Jurkat, Clone E6-1 (cell line): ENCODE measurements at regions not wholly inside any gene's neighbourhood (a gene's known extent, or its start where the extent isn't known, plus 50 kb on each side); places are given as distances from the start of the nearest gene placed in this dataset.
"Not testable (repeated sequence)": the region's sequence is repeated elsewhere in the genome, so short reads cannot be mapped to it uniquely, and the experiment has no call there.

ENCODE experiments used
- DNase-seq: peaks from one replicate; pipeline ENCODE4 v3.0.0-alpha.2; 2011; ENCODE audit warnings: low read depth, low spot score
- H3K4me3 ChIP-seq: 2 replicates; pipeline ENCODE4 v1.5.1; 2011; ENCODE audit warnings: mild to moderate bottlenecking, low read length, control low read depth, moderate library complexity

DNA sequence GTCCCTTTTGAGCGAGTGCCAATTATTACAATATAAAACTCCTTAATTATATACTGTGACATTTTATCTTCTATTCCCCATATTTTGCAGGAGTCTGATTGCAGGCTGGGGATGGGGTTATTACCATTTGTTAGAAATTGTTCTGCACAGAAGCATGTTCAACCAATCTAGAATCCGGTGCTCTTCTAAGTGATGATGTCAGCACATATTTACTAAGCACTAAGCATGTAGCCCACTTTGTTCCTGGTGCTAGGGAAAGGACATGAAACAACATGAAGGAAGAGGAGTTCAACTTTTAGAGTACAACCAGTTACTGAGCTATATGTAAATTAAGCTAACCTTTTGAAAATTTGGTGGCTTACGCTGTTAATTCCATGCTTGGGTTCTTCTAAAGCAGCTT lies 52.8 kb upstream of the IL1RAPL2 start:
- DNase-seq = no peak
- no peak overlapping the region for H3K4me3 ChIP-seq

DNA sequence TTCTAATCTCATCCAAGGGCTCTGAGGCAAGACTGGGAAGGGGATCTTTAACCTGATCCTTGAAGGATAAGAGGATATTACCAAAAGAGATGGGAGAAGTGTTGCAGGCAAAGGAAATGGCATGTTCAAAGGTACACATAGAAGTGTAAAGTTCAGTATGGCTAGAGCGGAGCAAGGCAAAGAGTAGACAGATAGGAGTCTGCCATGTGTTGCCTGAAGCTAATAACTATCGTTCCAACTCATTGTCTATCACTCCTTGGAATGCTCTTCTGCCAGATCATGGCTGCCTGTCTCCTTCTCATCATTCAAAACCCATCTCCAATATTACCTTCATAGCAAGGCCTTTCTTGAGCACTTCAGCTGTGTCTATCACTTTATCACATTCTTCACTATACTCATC lies 55.2 kb upstream of the IL1RAPL2 start:
- H3K4me3 ChIP-seq = no peak overlapping the region
- no peak for DNase-seq

DNA sequence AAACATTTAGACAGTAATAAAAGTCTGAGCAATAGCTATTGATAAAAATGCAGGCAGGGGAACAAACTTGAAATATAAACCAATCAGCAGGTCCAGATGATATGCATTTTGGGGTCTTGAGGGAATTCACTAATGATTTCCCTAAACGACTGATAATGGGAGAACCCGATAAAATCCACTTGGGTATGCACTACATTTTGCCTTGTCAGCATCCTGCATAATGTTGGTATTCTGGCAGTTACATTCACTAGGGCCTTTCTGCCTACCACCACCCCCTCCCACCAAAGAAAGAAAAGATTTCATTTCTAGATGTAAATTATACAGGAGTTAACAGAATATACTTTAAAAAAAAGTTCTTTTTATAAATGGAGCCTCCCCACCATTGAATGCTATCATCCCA lies 63.5 kb upstream of the IL1RAPL2 start:
- no peak overlapping the region for H3K4me3 ChIP-seq

DNA sequence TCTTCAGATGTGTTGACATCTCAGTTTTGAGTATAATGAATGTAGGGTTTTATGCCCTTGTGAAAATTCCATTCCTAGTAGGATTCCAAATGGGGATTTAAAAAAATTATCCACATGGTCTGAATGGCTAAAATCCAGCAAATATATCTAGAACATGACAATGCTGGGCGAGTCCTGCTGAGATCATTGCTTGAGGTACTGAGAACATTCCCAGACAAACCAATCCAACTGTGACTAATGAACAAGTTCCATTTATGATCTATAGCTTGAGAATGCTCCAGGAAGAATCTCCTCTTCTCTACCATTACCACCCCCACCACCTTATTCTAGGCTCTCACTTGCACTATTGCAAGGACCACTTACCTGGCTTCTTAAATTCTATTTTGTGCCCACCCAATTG lies 77.2 kb upstream of the IL1RAPL2 start:
- no peak for DNase-seq
- H3K4me3 ChIP-seq = no peak overlapping the region

More for the DNA sequence above, 63.5 kb upstream of the IL1RAPL2 start:
- no peak for DNase-seq

DNA sequence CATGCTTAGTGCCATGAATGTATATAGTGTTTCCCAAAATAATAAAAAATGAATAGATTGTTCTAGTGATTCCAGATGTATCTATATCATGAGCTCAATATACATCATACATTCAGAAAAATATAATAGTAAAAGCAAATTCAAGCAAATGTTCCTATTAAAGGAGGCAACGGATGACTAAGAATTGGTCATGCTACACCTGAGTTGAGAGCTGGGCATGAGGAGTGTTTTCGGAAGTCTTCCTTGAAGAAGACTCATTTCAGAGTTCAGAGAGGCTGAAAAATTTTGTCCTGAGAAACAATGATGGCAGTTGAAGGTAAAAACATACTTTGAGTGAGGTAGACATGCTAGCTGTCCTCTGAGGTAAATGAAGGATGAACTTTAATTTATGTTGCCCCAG lies 79.3 kb upstream of the IL1RAPL2 start:
- no peak overlapping the region for H3K4me3 ChIP-seq
- DNase-seq = no peak

DNA sequence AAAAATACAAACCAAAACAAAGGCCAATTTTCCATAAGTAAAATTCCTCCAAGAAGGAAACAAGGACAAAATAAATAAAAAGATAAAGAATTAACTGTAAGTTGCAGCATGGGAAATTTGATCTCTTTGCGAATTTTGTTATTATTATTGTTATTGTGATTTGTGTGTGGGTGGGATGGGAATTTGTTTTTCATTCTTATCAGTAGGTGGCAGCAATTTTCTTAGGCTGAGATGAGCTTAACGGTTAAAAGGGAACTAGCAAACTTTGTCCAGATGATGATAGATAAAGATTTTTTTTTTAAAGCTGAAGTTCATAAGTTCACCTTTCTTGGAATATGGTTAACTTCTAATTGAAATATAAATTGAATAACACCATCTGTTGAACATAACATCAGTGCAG lies 83.2 kb upstream of the IL1RAPL2 start:
- peak; percentile 0 for DNase-seq

DNA sequence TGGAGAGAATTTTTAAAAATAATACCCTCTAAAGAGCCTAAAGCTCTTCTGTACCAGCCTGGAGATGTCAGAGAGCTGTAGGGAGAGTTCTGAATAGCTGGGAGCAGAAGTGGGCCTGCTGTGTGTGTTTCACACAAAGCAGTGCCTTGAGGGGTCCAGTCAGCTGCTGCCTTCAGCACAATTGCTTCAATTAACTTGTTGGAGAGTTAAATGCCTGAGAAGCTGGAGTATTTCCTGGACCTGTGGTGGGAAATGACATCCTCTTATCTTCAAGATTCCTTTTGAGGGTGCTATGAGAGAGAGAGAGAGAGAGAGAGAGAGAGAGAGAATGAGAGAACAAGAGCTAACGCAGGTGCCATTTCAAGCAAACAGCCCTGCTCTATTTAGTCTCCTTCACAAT lies 96.2 kb upstream of the IL1RAPL2 start:
- DNase-seq = no peak

More for the DNA sequence above, 83.2 kb upstream of the IL1RAPL2 start:
- no peak overlapping the region for H3K4me3 ChIP-seq

DNA sequence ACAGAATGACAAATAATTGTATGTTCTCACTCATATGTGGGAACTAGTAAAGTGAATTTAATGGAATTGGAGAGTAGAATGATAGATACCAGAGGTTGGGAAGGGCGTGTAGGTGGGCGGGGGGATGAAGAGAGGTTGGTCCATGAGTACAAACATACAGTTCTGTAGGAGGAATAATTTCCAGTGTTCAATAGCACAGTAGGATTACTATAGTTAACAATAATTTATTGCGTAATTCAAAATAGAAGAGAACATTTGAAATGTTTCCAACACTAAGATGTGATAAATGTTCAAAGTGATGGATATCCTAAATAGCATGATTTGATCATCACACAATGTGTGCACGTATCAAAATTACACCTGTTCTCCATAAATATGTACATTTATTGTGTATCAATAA lies 106.2 kb upstream of the IL1RAPL2 start:
- H3K4me3 ChIP-seq = no peak overlapping the region
- no peak for DNase-seq

More for the DNA sequence above, 96.2 kb upstream of the IL1RAPL2 start:
- H3K4me3 ChIP-seq = no peak overlapping the region

DNA sequence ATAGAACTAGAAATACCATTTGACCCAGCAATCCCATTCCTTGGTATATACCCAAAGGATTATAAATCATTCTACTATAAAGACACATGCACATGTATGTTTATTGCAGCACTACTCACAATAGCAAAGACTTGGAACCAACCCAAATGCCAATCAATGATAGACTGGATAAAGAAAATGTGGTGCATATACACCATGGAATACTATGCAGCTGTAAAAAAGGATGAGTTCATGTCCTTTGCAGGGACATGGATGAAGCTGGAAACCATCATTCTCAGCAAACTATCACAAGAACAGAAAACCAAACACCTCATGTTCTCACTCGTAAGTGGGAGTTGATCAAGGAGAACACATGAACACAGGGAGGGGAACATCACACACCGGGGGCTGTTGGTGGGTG lies 108.9 kb upstream of the IL1RAPL2 start:
- DNase-seq, H3K4me3 ChIP-seq: not testable (repeated sequence)

DNA sequence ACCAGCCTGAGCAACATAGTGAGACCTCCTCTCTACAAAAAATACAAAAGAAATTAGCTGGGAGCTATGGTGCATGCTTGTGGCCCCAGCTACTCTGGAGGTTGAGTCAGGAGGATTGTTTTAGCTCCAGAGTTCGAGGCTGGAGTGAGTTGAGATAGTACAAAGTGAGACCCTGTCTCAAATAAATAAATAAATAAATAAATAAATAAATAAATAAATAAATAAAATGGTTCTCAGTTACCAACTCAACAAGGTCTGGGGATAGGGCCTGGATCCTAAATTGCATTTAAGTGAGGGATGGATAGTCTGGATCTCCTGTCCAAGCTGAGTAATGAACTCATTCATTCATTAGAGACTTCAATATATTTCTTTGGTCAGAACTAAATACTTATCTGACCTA lies 115.7 kb upstream of the IL1RAPL2 start:
- DNase-seq = no peak
- H3K4me3 ChIP-seq = no peak overlapping the region

DNA sequence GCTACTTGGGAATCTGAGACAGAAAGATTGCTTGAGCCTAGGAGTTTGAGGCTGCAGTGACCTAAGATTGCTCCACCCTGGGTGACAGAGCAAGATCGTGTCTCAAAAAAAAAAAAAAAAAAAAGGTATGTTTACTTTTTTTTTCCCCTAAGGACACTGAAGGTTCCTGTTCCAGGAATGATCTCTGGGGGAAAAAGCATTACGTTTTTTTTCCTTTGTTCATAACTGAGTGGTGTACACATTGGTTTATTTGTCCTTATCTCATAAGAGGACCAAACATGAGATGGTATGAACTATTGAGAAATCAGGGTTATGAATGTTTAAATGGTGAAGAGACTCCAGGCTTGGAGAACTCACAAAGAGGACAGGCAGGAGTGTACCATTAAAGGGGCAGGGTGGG lies 120.4 kb upstream of the IL1RAPL2 start:
- H3K4me3 ChIP-seq = no peak overlapping the region
- DNase-seq = no peak

DNA sequence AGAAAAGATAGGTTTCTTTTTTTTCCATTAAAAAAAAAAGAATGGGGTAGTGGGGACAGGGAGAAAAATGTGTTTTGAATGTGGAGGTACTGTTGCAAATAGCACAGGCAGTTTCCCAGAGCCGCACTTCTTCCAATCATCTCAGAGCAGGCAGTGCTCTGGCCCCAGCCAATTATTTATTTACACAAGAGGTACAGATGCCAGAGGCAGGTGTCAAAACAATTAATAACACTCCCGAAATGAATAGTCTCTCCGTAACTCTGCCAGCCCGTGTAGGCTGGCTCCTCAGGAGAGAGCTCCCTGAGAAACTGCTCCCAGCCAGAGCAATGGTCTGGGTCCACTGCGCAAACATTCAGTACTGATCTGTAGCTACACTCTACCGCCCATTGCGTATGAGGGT lies 130.8 kb upstream of the IL1RAPL2 start:
- no peak overlapping the region for H3K4me3 ChIP-seq
- no peak for DNase-seq

DNA sequence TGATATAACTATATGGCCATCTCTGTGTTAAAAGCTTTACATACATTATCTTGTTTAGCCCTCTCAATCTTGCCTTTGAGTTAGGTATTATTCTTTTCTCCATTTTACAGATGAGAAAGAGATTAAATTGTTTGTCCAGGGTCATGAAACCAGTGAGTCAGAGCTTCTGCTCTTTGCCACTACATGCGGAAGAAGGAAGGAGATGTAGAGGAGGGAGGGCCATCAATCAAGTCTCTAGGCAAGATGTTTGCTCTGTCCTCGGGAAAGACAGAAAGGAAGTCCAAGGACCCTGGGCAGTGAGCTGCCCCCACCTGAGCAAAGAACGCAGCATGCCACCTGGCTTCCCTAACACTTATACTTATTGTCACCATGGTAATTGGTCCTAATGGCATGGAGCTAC lies 133.7 kb upstream of the IL1RAPL2 start:
- no peak for DNase-seq
- no peak overlapping the region for H3K4me3 ChIP-seq

DNA sequence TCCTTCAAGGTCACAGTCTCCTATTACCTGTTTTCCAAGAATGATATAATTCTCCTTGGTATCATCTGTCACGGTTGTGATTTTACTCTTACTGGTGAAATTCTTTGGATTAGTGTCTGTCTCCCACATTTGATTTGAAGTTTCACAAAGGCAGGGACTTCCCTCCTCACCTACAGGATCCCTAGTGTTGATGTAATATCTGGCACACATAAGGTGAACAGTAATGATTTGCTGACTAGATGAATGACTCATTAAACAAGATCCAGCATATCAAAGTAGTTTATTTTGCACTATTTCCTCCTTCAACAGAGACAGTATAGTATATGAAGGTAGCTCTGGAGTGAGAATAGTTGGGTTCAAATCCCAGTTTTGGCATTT lies 135.3 kb upstream of the IL1RAPL2 start:
- DNase-seq = no peak
- H3K4me3 ChIP-seq = no peak overlapping the region

DNA sequence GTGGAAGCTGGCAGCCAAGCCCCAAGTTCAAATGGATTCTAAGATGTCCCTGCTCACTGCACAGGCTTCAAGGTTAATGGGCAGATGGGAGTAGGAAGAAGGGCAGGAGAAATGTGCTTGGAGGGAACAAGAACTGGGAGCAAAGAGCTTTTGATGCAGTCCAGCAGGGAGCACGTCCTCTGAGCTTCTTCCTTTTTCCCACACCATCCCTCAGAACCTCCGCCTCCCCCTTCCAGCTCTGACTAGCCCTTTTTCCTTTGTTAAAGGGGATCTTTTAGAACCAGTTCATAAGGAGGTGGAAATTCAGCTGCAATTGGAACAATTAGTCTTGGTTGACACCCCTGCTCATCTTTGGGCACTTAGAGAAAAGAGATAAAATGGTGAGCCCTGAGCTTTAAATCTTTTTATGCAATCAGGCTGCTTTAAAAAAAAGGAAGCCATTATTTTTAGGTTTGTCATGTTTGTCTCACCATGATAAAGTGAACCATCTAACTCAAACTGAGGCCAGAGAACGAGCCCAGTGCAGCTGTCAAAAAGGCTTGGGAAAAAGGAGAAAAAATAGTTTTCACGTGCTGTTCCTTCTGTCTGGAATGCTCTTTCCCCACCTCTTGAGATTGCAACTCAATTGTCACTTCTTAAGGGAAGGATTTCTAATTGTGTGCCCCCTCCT lies 135.8 kb upstream of the IL1RAPL2 start:
- no peak overlapping the region for H3K4me3 ChIP-seq
- no peak for DNase-seq

DNA sequence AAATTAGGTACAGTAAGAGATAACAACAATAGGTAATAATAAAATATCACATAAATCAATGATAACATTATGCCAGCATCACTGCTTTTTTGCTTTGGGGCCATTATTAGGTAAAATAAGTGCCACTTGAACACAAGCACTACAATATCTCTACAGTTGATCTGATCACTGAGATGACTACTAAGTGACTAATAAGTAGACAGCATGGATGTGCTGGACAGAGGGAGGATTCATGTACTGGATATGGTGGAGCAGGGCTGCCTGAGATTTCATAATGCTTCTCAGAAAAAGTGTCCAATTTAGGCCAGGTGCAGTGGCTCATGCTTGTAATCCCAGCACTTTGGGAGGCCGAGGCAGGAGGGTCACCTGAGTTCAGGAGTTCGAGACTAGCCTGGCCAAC lies 137.8 kb upstream of the IL1RAPL2 start:
- no peak for DNase-seq
- H3K4me3 ChIP-seq = no peak overlapping the region

DNA sequence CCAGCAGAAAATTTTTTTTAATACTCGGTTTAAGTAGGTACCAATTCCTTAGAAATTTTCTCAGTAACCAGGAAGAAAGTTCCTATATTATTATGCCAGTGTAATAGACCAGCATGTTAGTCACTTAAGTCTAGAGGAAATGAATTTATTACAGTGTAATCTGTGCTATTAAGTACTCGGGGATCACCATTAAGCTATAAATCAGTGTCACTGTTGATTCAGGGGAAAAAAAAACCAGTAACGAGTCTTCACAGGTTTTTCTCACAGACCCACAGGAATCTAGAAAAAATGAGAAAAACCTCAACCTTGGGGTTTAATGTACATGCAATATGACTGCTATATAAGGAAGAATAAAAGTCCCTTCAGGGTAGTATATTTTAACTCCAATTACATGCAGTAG lies 138.3 kb upstream of the IL1RAPL2 start:
- H3K4me3 ChIP-seq = no peak overlapping the region
- no peak for DNase-seq

DNA sequence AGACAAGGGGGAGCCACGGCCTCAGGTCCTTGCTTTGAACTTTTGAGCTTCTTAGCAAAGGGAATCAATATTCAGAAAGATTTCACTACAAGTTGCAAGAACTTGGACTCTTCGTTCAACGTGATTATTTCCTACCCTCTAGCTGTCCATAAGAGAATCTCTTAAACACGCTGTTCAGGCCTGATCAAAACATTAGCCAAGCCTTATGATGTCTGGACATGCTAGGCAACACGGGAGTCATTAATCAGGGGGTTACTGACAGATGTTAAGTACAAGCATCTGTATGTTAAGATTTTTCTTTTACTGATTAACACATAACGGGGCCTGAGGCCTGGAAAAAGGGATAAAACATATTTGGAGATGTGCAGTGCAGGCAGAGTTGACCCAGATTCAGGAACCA lies 138.9 kb upstream of the IL1RAPL2 start:
- no peak for DNase-seq
- H3K4me3 ChIP-seq = no peak overlapping the region

DNA sequence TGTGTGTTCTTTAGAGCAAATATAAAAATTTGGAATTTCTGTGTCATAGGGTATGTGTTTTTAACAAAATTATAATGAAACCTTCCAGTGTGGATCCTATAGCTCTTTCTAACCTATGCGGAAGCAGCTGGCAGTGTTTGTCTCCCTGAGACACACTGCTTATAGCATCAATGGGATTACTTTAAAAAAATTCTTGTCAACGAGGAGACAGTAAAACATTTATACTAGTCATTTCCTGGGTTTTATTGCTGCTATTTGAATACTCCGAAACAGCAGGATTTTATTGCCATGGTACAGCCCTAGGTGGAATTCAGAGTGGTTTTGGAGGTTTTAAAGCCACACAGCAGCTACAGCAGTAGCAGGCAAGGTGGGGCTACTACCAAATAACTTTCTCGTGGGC lies 145.1 kb upstream of the IL1RAPL2 start:
- no peak for DNase-seq
- H3K4me3 ChIP-seq = no peak overlapping the region

DNA sequence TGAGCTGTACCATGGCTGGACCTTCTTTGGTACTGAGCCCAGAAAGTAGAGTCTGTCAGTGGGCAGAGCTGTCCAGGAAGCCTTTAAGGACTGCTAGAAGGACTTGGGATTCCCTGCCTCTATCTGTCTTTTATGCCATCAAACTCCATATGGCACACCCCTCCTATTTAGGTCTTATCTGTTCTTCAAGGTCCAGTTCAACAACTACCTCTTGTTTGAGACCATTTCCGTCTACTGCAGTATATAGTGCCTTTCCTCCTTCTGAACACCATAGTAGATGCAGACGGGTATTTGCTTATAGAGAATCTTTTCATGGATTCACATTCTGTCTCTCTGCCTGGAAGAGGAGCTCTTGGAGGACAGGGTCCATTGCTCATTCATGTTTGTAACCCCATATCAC lies 146.1 kb upstream of the IL1RAPL2 start:
- no peak for DNase-seq

DNA sequence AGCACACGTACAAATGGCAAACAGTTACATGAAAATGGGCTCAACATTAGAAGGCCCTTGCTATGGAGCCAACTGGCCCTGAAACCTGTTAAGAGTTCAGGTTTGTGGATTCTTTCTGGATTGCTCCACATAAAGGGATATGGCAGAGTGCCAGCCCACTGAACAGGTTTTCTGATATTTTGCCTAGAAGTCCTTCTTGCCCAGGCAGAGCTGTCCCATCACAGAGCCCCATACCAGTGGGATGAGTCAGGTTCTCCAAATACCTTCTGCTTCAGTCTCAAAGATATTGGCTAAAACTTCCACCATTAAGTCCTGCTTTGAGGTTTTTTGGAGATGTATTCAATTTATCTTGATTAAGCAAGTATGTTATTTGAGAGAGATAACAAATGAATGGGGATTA lies 146.8 kb upstream of the IL1RAPL2 start:
- no peak for DNase-seq
- H3K4me3 ChIP-seq = no peak overlapping the region

More for the DNA sequence above, 146.1 kb upstream of the IL1RAPL2 start:
- H3K4me3 ChIP-seq = no peak overlapping the region

DNA sequence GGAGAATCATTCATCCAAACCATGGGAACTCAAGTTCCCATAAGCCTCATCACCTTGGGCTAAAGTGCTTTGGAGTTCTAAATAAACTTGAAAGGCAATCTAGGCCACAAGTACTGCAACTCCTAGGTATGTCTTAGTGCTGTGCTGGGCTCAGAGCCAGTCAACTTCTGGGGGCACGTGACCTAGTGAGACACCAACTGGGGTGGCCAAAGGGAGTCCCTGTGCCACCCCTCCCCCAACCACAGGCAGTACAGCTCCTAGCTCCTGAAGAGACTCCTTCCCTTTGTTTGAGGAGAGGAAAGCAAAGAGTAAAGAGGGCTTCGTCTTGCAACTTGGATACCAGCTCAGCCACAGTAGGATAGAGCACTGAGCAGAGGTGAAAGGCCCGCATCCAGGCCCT lies 154.2 kb upstream of the IL1RAPL2 start:
- H3K4me3 ChIP-seq = no peak overlapping the region
- DNase-seq = no peak
